ENCODE measurements at regions not wholly inside any gene's neighbourhood (a gene's known extent, or its start where the extent isn't known, plus 50 kb on each side); places are given as distances from the start of the nearest gene placed in this dataset.

DNA sequence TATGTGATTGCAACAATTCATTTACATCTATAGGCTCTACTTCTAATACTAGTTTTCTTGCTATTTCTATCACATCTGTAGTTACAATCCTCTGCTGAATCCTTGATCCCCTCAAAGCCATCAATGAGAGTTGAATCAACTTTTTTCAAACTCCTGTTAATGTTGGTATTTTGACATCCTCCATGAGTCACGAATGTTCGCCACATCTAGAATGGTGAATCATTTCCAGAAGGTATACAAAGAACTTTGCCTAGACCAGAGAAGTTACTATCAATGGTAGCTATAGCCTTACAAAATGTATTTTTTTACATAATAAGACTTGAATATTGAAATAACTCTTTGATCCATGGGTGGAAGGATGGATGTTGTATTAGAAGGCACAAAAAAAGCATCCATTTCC is 110.0 kb downstream of the AMY1C start:
- TF ChIP-seq, protein P1, sequence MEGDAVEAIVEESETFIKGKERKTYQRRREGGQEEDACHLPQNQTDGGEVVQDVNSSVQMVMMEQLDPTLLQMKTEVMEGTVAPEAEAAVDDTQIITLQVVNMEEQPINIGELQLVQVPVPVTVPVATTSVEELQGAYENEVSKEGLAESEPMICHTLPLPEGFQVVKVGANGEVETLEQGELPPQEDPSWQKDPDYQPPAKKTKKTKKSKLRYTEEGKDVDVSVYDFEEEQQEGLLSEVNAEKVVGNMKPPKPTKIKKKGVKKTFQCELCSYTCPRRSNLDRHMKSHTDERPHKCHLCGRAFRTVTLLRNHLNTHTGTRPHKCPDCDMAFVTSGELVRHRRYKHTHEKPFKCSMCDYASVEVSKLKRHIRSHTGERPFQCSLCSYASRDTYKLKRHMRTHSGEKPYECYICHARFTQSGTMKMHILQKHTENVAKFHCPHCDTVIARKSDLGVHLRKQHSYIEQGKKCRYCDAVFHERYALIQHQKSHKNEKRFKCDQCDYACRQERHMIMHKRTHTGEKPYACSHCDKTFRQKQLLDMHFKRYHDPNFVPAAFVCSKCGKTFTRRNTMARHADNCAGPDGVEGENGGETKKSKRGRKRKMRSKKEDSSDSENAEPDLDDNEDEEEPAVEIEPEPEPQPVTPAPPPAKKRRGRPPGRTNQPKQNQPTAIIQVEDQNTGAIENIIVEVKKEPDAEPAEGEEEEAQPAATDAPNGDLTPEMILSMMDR (IDR thresholded peaks at IDR 0.05 in 8 of 11, conservative IDR thresholded peaks at IDR 0.05 in 3 of 11) = no peak
- no peak for TF ChIP-seq POLR2A (IDR thresholded peaks at IDR 0.05)
